HG03432 (cell line): ENCODE measurements at regions not wholly inside any gene's neighbourhood (a gene's known extent, or its start where the extent isn't known, plus 50 kb on each side); places are given as distances from the start of the nearest gene placed in this dataset.
"Not testable (repeated sequence)": the region's sequence is repeated elsewhere in the genome, so short reads cannot be mapped to it uniquely, and the experiment has no call there.

Source experiments
- ATAC-seq: cut with Tn5 transposase; IDR thresholded peaks from one replicate; pipeline ENCODE4 v1.9.1; 2021; ENCODE audit warnings: mild to moderate bottlenecking, moderate library complexity; ENCODE audit not compliant: unreplicated experiment

DNA sequence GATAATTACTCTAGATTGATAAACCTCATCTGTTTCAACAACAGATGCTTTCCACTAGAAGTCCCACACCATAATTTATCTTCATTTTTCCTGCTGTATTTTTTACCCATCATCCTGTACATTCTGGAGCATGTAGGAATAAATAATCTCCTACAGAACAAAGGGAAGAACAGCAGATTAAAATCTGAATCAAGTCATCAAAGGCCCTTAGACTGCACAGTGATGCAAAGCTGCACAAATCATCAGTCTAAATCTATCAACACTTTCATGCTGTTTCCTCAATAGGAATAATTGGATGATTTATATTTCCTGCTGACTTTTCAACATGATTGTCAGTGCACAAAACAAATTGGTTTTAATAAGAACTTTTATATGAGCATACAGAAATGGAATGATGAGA lies 1143.9 kb downstream of the STIM2 start:
- ATAC-seq: no peak

DNA sequence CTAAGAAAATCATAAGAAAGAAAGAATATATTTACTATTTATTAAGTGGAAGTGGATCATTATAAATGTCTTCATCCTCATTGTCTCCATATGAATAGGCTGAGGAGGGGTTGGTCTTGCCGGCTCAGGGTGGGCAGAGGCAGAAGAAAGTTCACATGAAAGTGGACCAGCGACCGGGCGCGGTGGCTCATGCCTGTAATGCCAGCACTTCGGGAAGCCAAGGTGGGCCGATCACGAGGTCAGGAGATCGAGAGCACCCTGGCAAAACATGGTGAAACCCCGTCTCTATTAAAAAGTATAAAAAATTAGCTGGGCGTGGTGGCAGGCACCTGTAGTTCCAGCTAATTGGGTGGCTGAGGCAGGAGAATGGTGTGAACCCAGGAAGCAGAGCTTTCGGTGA lies 1145.4 kb downstream of the STIM2 start:
- ATAC-seq: no peak

DNA sequence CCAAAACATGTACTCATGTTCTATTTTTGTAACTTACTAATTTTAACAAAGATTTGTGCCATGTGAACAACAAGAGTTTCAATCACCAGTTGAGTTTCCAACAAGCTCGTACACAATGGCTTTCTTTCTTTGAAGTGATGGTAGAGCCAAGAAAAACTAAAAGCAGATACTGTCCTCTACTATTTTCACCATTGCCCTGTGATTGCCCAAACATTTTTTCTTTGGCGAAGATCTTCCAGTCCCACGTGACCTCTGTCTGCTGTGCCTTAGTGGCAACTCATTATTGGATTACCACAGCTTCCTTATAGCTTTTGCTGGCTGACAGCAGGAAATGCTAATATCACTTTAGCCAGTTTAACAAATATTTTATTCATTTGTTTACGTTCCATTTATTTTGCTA lies 1147.1 kb downstream of the STIM2 start:
- ATAC-seq: no peak

DNA sequence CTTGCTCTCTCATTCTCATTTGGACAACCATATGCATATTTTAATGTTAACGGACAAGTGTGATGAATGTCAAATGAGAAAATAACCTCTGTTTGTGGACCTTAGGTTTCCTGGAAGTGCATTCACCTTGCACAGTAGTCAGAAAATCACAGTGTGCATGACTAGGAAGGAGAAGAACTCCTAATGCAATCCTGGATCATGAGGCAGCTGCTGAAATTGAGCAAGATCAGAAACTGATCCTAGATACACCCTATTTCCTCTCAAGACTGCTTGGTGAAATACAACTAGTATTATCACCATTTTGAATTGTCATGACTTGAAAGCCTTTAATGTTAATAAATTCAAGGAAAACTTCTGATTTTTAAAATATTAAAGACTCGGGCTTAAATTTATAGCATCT lies 1148.9 kb downstream of the STIM2 start:
- no peak for ATAC-seq

DNA sequence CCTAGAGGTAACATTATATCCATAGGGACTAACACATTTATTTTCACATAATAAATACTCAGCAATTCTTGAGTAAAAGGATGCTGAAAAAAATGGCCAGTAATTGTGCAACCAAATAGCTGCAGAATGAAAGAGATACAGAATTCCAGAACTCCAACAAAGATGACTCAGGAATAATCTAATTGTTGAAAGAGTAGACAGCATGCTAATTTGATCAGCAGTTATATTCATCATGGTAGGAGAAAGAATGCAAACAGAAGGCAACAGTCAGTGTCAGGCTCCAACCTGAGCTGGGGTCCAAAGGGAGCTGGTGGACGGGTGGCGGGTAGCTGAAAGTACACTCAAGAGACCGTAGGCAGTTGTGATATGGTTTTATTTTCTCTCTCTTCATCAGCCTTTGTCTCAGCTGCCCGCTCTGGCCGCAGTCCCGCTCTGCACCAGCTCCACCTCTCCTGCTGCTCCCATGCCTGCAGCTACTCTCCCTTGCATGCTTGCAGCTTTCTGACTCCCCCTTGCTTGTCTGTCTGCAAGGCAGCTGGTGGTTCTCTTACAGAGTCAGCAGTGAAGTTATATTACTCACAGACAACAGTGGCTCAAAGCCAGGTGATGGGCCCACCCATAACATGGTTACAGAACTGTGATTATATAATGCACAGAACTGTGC lies 1150.1 kb downstream of the STIM2 start:
- no peak for ATAC-seq

DNA sequence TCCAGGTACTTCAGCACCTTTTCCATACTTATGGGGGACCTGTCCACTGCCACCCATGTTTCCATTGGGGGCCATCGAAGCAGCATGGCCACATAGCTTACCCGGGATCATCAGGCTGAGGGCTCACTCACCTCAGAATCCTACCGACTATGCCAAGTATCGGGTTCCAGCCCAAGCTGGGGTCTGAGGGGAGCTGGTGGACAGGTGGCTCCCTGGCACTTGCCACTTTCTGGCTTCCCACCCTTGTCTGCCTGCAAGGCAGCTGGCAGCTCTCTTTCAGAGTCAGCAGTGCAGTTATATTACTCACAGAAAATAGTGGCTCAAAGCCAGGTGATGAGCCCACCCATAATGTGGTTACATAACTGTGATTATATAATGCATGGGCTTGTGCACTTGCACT lies 1153.8 kb downstream of the STIM2 start:
- ATAC-seq: no peak

DNA sequence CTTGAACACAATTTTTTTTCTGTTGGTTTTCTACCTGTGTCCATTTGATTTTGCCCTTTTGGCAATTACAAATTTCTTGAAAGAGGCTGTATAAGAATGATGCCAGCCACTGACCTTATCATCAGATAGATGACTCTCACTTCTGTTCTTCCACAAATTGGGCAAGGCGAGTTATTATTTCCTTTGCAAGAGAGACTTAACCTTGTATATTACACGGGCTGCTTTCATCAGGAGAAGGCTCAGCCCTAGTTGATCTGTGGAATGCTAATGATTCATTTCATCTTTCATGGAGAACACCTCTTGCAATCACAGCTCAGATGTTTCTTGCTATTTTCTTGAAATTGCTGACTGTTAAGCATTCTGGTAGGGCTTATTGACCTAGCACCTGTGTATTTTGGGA lies 1155.4 kb downstream of the STIM2 start:
- no peak for ATAC-seq

DNA sequence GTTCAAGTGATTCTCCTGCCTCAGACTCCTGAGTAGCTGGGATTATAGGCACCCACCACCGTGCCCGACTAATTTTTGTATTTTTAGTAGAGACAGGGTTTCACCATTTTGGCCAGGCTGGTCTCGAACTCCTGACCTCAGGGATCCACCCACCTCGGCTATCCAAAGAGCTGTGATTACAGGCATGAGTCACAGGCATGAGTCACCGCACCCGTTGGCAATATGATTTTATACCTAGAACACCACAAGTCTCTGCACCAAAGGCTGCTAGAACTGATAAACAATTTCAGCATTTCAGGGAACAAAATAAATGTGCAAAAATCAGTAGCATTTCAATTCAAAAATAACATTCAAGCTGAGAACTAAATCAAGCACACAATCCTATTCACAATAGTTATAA lies 1177.6 kb downstream of the STIM2 start:
- ATAC-seq: not testable (repeated sequence)

DNA sequence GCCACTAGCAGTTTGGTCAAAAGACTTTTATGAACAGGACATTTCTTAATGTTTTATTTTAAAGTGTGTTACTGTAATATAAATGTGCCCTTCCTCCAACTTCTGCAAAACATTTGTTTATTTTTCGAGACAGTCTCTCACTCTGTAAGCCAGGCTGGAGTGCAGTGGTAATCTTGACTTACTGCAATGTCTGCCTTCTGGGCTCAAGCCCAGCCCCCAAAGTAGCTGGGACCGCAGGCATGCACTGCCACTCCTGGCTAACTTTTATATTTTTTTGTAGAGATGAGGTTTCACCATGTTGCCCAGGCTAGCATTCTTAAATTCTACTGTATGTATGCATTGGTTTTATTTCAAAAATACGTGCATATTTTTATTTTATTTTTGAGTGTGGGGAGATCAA lies 1201.9 kb downstream of the STIM2 start:
- no peak for ATAC-seq

DNA sequence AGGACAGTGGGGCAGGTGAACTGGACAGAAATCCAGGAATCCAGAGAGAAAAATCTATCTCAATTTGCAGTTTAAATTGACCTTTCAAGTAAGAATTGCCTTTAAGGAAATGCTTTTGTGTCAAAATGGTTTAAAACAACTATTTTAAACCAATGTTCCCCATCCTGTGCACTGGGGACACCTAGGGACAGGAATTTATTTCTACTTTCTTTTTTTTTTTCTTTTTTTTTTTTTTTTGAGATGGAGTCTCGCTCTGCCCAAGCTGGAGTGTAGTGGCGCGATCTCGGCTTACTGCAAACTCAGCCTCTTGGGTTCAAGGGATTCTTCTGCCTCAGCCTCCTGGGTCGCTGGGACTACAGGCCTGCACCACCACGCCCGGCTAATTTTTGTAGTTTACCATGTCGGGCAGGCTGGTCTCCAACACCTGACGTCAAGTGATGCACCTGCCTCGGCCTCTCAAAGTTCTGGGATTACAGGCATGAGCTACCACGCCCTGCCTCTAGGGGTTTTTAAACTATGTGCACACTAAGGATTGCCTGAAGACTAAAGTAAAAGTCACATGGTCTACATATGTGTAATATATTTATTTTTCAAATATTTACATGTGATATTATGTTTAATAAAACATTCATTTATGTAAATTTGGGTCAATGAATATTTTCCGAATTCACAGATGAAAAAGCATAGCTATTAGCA lies 1213.4 kb downstream of the STIM2 start:
- no peak for ATAC-seq

DNA sequence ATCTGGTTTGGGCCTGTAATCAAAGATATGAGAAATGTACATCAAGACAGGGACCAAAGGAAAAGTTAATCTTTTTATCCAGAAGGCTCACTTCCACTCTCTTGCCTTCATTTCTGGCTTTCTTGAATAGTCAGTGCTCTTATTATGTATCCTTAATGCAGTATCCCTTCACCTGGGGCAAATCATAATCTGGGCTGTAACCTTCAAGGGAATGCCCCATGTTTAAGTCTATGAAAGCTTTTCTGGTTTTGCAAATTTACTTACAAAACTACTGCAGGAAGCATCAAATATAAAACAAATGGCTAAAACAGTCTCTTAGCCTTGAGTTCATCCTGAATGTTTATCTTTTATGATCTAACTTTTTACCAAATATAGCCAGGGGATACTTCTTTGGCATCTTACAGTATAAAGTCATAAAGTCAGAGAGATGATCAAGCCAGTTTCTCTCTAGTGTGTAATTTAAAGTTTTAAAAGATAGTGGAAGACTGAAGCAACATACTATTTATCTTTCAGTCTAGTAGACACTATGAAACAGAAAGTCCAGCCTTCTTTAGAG lies 1214.8 kb downstream of the STIM2 start:
- no peak for ATAC-seq

DNA sequence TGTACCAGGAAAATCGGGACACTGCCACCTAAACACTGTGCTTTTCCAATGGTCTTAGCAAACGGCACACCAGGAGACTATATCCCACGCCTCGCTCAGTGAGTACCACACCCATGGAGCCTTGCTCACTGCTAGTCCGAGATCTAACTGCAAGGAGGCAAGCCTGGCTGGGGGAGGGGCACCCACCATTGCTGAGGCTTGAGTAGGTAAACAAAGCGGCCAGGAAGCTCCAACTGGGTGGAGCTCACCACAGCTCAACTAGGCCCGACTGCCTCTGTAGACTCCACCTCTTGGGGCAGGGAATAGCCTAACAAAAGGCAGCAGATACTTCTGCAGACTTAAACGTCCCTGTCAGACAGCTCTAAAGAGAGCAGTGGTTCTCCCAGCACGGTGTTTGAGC lies 1216.6 kb downstream of the STIM2 start:
- not testable (repeated sequence) for ATAC-seq

DNA sequence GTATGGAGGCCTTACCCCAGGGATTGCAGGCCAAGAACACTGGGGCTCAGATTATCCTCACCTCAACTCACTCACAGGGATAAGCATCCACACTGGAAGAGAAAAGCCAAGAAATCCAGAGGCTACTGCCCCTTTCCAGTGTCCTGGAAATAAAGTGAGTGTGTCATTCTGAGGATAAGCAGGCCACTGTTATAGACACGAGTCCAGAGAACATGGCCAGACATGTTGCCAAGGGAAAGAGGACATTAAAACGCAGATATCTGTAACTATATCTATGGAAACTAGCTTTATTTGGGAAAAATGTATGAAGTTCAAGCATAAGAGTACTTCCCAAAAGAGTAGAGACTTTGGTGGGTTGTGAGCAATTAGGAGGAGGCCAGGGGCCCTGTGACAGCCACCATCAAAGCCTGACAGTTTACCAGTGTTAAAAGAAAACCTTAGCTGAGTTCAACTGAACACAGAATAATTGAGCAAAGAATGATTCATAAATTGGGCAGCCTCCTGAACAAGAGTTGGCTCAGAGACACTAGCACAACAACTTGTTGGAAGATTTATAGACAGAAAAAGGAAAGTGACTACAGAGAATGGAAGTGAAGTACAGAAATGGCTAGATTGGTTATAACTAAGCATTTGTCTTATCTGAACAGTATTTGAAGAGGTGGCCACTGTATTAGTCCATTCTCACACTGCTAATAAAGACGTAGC lies 1222.2 kb downstream of the STIM2 start:
- ATAC-seq: no peak

DNA sequence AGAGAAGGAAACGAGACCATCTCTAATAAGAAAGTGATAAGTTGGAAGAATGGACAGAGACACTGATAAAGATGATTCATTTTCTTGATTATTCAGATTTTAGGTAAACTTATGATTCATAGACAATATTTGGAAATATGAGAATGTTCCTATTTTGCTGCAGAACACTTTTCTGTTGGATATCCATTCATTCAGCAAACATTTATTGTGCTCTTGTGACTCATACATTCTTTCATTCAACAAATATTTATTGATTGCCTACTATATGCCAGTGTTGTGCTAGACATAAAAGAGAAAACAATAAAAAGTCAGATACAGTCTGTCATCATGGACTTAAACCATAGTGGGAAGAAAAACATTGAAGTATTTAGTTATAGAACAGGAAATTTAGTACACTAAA lies 1232.0 kb downstream of the STIM2 start:
- no peak for ATAC-seq

DNA sequence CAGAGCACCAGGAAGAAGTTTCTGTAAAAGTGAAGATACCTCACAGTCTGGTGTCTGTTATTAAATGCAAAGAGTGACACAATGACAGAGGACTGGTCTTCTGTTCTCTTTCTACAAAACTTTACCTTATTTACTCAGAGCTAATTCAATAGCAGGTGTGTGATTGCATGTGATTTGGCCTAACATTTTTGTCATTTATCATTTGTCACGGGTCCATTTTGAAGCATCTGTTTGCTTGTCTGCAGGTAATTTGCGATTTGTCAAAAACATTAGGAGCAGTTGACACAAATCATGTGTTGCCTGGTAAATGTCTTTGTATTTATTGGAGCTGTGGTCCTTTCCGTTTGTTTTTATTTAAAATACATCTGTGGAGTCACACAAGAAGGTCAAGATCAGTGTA lies 1232.4 kb downstream of the STIM2 start:
- ATAC-seq: no peak

DNA sequence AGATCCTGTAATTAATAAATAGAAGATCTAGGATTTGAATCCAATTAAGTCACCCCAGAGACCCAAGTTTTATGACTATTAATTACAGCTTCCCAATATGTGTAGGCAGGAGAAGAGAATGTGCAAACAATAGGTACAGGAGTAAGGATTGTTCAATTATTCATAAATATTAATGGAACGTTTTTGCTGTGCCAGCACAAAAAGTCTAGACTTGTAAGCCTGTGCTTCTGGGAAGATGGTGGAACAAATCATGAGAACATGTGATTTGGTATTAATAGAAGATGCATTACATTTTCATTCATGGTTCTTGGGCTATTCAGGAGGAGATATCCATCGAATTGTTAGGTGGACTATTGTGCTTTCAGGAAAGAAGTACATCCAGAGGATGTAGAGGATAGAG lies 1240.9 kb downstream of the STIM2 start:
- ATAC-seq: no peak

DNA sequence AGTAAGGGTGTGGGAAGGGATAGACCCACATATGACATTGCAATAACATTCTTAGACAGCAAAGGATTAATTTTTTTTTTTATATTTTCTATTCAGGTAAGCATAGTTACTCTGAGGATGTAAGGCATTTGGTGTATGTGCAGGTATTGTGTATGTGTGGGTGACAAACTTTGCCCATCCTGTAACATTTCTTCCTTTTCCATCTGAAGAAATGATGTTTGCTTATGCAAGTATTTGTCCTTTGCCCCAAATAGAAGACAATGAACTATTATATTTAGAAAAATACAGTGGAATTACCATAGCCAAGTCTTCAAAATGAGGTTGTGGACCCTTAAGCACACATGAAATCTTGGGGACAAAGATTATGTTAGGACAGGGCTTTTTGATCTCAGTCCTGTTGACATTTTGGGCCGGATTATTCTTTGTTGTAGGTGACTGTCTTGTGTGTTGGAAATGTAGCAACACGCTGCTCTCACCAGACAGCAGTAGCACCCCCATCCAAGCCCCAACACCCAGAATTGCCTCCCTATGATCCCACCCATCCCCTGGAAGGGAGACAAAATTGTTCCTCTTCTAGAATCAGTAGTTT lies 1244.7 kb downstream of the STIM2 start:
- no peak for ATAC-seq

DNA sequence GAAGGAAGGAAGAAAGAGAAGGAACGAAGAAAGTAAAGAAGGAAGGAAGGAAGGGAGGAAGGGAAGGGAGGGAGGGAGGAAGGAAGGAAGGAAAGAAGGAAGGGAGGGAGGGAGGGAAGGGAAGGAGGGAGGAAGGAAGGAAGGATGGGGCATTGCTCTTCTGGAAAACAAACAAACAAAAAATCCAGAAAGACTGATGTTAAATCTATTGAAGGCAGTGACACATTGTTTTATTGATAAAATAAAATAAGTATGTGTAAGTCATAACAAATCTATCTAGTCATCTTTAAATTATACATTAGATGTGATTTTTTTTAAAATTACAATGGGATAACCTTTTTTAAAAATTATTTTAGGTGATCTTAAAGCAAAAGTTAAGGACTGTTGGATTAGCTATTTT lies 1245.5 kb downstream of the STIM2 start:
- ATAC-seq: no peak

DNA sequence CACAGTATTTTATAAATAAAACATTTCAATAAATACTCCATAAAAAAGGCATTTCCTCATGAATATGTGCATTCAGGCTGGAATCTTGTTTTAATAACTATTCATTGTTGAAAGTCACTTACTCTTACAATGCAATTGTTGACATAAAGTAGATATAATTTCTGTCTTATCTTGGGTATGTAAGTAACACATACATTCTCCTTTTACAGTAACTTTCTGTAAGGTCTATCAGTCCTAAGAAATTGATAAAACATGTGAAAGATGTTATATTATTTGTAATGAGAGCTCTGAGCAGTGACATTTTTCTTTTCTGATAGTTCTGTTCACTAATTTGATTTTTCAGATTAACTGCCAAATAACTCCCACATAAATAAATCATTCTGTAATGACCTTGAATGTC lies 1249.2 kb downstream of the STIM2 start:
- no peak for ATAC-seq

DNA sequence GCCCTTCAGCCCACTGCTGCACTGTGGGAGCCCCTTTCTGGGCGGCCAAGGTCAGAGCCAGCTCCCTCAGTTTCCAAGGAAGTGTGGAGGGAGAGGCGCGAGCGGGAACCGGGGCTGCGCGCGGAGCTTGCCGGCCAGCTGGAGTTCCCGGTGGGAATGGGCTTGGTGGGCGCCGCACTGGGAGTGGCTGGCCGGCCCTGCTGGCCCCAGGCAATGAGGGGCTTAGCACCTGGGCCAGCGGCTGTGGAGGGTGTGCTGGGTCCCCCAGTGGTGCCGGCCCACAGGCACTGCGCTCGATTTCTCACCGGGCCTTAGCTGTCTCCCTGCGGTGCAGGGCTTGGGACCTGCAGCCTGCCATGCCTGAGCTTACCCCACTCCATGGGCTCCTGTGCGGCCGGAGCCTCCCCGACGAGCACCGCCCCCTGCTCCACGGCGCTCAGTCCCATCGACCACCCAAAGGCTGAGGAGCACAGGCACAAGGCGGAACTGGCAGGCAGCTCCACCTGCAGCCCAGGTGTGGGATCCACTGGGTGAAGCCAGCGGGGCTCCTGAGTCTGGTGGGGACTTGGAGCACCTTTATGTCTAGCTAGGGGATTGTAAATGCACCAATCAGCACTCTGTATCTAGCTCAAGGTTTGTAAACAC lies 1252.2 kb downstream of the STIM2 start:
- not testable (repeated sequence) for ATAC-seq

DNA sequence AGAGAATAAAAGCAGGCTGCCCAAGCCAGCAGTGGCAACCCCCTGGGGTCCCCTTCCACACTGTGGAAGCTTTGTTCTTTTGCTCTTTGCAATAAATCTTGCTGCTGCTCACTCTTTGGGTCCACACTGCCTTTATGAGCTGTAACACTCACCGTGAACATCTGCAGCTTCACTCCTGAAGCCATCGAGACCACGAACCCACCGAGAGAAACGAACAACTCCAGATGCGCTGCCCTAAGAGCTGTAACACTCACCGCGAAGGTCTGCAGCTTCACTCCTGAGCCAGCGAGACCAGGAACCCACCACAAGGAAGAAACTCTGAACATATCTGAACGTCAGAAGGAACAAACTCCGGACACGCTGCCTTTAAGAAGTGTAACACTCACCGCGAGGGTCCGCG lies 1252.9 kb downstream of the STIM2 start:
- ATAC-seq: not testable (repeated sequence)
